Left lung (tissue), 4 donors: ENCODE measurements at regions not wholly inside any gene's neighbourhood (a gene's known extent, or its start where the extent isn't known, plus 50 kb on each side); places are given as distances from the start of the nearest gene placed in this dataset.

Experiments
- ATAC-seq: fragments of 200-7000 bp; cut with Tn5 transposase; one replicate; pipeline ENCODE4 v1.9.1; 2020; ENCODE audit warnings: moderate library complexity
- DNase-seq, 4 donors: peaks; one replicate each; pipeline ENCODE4 v3.0.0-alpha.2; 2013 to 2020
- H3K27ac ChIP-seq, 2 donors: fragments of 200-600 bp; sonication (generic) in 1 of 2; one replicate each; pipeline versions ENCODE4 v1.5.0 to v1.8.0; 2020 to 2021
- H3K27me3 ChIP-seq, 2 donors: fragments of 200-600 bp; sonication (generic) in 1 of 2; one replicate each; pipeline versions ENCODE4 v1.5.0 to v1.8.0; 2020 to 2021
- H3K36me3 ChIP-seq, 2 donors: fragments of 200-600 bp; sonication (generic) in 1 of 2; one replicate each; pipeline versions ENCODE4 v1.5.0 to v1.8.0; 2020 to 2021
- H3K4me1 ChIP-seq, 2 donors: fragments of 200-600 bp; one replicate each; pipeline ENCODE4 v1.8.0; 2021
- H3K4me3 ChIP-seq, 2 donors: fragments of 200-600 bp; sonication (generic) in 1 of 2; one replicate each; pipeline versions ENCODE4 v1.5.0 to v1.8.0; 2020 to 2021; ENCODE audit warnings: mild to moderate bottlenecking in 1 of 2
- H3K9me3 ChIP-seq, 2 donors: fragments of 200-600 bp; sonication (generic) in 1 of 2; one replicate each; pipeline versions ENCODE4 v1.5.0 to v1.8.0; 2020 to 2021
- CTCF ChIP-seq, 2 donors: fragments of 200-600 bp; sonication (generic) in 1 of 2; IDR thresholded peaks; one replicate each; pipeline versions ENCODE4 v1.5.0 to v1.8.0; 2021; ENCODE audit warnings: antibody characterized with exemption in 2 of 2
- intact Hi-C, 2 donors: fragments of 100-400 bp; cut with DNase I; formaldehyde crosslinking; loops; one replicate each; pipeline versions ENCODE4 v1.11.2 to v1.14.2; 2022
- donor health status: DM: no; HTN: yes; CAD: no.
- donor health status: DM: no; HTN: no; CAD: no.

- Histone ChIP-seq H3K4me3 (no peak overlapping the region), H3K4me1 (no peaks in the 10 kb centered on the region), H3K9me3 (no peaks in the 10 kb centered on the region), H3K36me3 (no peaks in the 10 kb centered on the region), H3K27ac (no peak overlapping the region), H3K27me3 (no peaks in the 10 kb centered on the region)
- intact Hi-C loops = no loop called here
- no peak for TF ChIP-seq CTCF (IDR thresholded peaks at IDR 0.05)
- DNase-seq = no peak
- no peak for ATAC-seq
These were observed 100.9 kb upstream of the SEMA6A start for GRCh38 chr5:116675626-116675910.

GRCh38 chr5:116674881-116675625, 100.4 kb upstream of the SEMA6A start:
- Histone ChIP-seq H3K36me3 (no peaks in the 10 kb centered on the region), H3K9me3 (no peaks in the 10 kb centered on the region), H3K4me3 (no peak overlapping the region), H3K4me1 (no peaks in the 10 kb centered on the region), H3K27me3 (no peaks in the 10 kb centered on the region), H3K27ac (no peak overlapping the region)
- DNase-seq (no peak), ATAC-seq (no peak)
- intact Hi-C loops = no loop called here
- no peak for TF ChIP-seq CTCF (IDR thresholded peaks at IDR 0.05)

- H3K4me1 ChIP-seq = no peaks in the 10 kb centered on the region
- ATAC-seq = no peak
- DNase-seq = no peak
- no peak overlapping the region for H3K27ac ChIP-seq
- no peaks in the 10 kb centered on the region for H3K9me3 ChIP-seq
- intact Hi-C loops = no loop called here
- no peaks in the 10 kb centered on the region for H3K36me3 ChIP-seq
- no peaks in the 10 kb centered on the region for H3K27me3 ChIP-seq
- no peak overlapping the region for H3K4me3 ChIP-seq
- no peak for TF ChIP-seq CTCF (IDR thresholded peaks at IDR 0.05)
These were observed 98.8 kb upstream of the SEMA6A start for GRCh38 chr5:116673453-116673852.

GRCh38 chr5:116672203-116672602, 97.6 kb upstream of the SEMA6A start:
- intact Hi-C loops = no loop called here
- no peak for TF ChIP-seq CTCF (IDR thresholded peaks at IDR 0.05)
- Histone ChIP-seq H3K4me3 (no peak overlapping the region), H3K27ac (no peak overlapping the region), H3K27me3 (no peaks in the 10 kb centered on the region), H3K9me3 (no peaks in the 10 kb centered on the region), H3K4me1 (no peaks in the 10 kb centered on the region), H3K36me3 (no peaks in the 10 kb centered on the region)
- DNase-seq (no peak), ATAC-seq (no peak)

GRCh38 chr5:116671211-116671736, 96.7 kb upstream of the SEMA6A start:
- no peaks in the 10 kb centered on the region for H3K4me1 ChIP-seq
- ATAC-seq (no peak), DNase-seq (no peak)
- H3K27me3 ChIP-seq = no peaks in the 10 kb centered on the region
- no peaks in the 10 kb centered on the region for H3K36me3 ChIP-seq
- no peaks in the 10 kb centered on the region for H3K9me3 ChIP-seq
- no peak overlapping the region for H3K4me3 ChIP-seq
- no peak overlapping the region for H3K27ac ChIP-seq
- intact Hi-C loops = no loop called here
- TF ChIP-seq CTCF (IDR thresholded peaks at IDR 0.05) = no peak
